Fibroblast of skin of right biceps (primary cell): ENCODE measurements at regions not wholly inside any gene's neighbourhood (a gene's known extent, or its start where the extent isn't known, plus 50 kb on each side); places are given as distances from the start of the nearest gene placed in this dataset.

ENCODE experiments used
- DNase-seq: peaks from one replicate; pipeline ENCODE4 v3.0.0-alpha.2; 2013

DNA sequence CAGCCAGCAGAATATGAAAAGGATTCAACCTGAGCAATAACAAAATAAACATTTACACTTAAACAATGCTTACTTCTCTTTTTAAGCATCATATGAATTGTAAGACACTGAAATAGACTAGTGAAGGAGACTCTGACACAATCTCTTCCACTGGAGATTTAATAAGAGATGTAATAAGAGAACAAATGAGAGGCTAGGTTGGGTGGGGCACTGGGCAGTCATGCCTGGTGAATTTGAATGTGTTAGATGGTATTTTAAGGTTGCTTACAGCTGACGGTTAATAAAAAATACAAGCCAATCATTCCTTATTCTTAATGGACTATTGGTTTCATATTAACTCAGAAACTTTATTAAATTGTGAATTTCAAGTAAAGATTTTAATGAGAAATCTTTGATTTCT lies 105.9 kb upstream of the TARS1 start:
- DNase-seq: no peak

DNA sequence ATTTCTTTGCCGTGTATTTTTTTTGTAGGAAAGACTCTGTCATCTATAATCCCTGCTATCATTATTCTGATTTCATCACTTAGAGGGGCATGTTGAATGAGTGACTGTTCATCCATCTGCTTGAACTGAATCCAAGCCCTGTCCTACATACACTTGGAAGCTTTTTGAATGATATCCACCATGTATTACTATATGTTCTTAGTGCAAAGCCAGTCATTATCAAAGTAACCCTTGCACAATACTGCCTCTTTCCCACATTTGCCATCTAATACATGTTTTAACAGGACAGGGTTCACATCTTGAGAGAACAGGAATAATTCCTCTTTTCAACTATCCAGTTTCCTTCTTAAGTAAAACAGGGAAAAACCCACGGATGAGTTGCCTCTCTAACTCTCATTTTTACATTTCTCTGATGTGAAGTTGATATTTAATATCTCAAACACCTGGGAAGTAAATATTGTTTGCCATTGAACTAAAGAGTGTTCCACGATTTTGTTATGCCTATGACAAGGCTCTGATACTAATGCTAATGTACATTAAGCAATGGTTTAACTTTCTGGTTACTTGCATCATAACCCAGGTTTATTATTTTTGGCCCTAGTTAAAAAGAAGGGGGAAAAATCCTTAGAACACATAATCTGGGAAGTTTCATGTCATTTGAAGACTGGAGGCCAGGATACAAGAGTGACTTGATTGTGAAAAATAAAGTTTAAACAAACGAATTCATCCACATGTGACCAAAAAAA lies 103.7 kb upstream of the TARS1 start:
- DNase-seq: peak; percentile 55

GRCh38 chr5:33337637-33337992 lies 103.2 kb upstream of the TARS1 start:
- no peak for DNase-seq

DNA sequence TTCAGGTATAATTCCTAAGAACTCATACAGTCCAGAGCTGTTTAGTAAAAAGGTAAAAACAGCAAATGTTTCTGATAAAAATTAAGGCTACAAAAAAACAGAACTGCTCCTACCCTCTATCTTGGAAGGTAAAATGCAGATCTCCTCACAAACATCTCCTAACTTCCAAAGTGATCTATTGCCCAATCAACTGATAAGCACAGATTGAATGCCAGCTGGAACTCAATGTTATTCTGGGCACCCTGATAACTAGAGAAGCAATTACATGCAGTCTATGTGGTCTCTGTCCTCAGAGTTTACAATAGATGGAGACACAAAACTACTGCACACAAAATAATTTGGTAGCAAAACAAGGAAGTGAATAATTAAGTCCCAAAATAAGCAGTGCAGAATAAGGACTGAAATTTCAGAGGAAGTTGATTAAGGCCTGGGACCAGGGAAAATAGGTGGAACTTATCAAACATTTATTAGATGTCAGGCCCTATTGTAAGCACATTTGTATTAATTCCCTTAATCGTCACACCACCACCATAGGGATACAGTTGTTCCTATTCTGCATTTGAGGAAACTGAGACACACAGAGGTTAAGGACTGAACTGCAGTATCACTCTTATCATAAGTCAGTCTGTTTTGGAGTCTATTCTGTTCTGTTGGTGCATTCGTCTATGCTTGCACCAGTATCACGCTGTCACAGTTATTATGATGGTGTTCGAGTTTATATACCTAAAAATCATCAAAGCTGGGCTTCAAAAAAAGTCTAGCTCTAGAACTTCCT lies 102.2 kb upstream of the TARS1 start:
- no peak for DNase-seq

DNA sequence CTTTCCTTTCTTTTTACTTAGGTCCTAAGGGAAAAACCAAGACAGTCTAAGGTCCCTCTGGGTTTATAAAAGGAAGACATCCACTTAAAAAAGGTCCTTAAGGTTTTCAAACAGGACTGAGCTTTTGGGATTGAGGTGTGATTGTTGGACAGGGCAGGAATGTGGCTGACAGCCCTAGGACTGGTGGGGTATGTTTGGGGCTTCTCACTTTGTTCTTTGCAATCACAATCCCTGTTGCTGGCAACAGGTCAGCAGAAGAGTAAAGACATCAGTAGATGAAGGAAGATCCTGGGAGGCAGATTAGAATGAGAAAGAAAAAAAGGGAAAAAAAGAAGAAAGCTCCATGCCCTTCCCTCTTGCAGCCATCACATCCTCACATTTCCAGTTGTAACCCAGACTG lies 101.4 kb upstream of the TARS1 start:
- no peak for DNase-seq

GRCh38 chr5:33340195-33340594 lies 100.6 kb upstream of the TARS1 start:
- no peak for DNase-seq

GRCh38 chr5:33341351-33341750 lies 99.4 kb upstream of the TARS1 start:
- no peak for DNase-seq

GRCh38 chr5:33343676-33344327 lies 97.0 kb upstream of the TARS1 start:
- peak; percentile 93 for DNase-seq

- DNase-seq: no peak
Observed at GRCh38 chr5:33346534-33346933, 94.2 kb upstream of the TARS1 start.

DNA sequence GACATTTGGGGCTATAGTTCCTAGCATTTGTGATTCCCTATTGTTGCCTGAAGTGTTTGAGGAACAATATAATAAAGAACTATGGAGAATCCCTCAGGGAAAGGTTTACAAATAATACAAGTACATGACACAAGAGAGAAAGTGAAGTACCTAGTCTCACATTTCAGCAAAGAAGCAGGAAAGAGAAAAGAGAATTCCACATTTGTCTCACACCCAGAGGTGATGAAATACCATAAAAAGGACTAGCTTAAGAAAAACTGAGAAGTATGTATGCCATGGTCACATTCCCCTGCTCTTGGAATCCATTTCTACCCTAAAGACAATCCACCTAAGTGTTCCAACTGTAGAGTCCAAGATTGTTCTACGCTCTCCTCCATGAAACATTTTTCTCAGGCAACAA lies 79.0 kb upstream of the TARS1 start:
- peak; percentile 41 for DNase-seq

DNA sequence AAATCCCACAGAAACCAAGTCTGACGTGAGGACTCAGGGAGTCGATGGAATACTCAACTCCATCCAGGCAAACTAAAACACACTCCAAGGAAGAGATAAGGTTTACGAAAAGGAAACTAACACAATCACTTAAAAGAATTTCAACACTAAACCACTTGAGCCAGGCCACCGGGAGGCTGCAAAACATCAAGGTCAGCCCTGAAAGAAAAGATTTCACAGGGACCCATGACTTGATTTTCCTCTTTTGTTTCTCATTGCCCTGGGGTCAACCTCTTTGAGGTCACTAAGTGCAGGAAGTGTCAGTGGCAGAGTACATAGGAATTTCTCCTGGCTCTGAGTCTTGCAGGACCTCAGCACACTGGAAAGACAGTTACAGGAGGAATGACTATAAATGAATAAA lies 77.8 kb upstream of the TARS1 start:
- DNase-seq: no peak

GRCh38 chr5:33363537-33363936 lies 77.2 kb upstream of the TARS1 start:
- no peak for DNase-seq

DNA sequence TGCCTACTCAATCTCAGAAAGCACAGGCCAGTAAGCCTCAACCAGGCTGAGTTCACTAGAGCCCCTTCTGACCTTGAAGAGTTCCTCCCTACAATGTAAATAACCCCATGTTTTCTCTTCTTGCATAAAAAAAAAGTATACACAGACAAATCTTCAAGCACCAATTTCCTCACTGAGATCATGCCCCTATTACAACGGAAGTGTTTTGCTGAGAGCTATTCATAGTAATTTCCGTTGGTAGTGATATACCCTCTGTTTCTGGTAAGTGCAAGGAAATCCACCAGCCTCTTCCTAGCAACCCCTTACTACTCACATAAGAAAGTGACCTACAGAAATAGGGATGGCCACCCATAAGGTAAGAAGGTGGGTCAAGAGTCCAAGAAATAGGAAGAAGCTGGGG lies 76.4 kb upstream of the TARS1 start:
- DNase-seq: no peak

DNA sequence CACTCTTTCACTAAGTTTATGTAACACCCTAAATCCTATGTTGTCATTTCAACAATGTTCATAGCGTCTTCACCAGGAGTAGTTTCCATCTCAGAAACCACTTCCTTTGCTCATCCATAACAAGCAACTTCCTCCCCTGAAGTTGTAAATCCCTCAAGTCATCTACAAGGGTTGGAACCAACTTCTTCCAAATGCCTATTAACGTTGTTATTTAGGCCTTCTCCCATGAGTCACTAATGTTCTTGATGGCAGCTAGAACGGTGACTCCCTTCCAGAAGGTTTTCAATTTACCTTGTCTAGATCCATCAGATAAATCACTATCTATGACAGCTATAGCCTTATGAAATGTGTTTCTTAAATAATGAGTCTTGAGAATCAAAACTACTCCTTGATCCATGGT lies 73.3 kb upstream of the TARS1 start:
- peak; percentile 33 for DNase-seq

DNA sequence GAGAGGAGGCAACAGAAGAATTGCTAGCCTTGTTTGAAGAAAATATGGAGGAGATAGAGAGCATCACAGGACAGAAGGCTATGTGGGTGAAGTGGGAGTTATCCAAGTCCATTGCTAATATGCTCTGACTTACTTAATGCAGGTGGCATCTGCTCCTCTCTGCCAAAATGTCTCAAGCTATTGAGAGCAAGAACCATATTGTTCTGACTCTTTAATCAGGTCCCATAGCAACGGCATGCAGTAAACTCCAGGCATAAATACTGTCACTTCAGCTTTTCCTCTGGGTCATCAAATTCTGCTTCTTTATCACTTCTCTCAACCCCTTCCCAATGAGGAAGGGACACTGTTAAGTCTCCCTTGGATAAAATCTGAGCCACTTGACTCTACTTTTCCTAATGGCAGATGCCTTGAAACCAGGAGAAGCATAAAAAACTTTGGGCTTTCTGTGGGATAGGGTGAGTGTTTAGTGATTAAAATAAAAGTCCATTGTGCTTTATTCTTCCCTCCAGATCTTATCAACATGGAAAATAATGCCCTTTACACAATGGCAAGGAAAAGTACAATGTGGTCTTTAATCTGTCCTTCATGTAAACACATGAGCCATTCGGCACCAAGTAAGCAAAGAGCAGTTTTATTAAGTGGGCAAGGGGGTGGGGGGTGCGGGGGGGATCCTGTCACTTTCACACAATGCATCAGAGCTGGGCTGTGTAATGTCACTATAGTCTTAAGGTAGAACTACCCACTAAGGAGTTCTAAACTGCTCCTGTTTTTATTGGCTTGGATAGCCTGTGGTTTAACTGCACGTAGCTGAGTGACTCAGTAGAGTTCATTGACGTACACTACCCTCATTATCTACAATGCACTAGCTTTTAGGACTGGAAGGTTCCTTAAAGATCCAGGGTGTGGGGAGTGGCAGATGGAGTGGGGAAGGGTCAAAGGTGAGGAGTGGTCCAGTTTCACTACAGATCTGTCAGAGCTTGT lies 71.0 kb upstream of the TARS1 start:
- peak; percentile 90 for DNase-seq

DNA sequence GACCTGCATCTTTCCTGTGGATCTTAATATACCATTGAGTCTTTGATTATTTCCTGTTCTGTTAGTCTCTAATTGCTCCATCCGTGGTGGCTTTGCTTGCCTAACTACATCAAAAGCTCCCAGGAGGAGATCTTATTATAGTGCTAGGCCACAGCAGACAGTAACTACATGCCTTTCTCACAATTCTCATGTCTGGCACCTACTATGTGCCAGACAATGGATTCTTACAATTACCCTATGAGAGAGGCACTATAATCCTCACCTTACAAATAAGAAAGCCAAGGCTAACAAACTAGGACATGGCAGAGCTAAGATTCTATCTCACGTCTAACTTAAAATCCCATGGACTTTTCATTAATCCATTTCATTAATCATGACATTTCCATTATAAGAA lies 70.3 kb upstream of the TARS1 start:
- no peak for DNase-seq

DNA sequence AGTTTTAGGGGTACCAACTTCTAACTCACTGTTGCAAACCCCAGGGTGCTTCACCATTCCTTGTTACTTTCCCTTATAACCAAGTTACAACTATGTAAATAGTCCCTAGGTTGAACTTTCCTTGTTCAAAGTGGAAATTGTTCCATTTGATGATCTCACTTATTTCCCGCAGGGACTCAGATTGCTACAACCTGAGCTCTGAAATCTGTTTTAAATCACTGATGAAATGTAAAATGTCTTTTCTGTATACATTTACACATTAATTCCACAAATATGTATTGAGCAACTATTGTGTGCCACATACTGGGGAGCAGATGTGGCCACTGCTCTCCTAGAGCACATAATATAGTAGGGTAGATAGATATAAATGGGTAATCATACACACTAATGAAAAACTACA lies 69.1 kb upstream of the TARS1 start:
- DNase-seq: peak; percentile 89

DNA sequence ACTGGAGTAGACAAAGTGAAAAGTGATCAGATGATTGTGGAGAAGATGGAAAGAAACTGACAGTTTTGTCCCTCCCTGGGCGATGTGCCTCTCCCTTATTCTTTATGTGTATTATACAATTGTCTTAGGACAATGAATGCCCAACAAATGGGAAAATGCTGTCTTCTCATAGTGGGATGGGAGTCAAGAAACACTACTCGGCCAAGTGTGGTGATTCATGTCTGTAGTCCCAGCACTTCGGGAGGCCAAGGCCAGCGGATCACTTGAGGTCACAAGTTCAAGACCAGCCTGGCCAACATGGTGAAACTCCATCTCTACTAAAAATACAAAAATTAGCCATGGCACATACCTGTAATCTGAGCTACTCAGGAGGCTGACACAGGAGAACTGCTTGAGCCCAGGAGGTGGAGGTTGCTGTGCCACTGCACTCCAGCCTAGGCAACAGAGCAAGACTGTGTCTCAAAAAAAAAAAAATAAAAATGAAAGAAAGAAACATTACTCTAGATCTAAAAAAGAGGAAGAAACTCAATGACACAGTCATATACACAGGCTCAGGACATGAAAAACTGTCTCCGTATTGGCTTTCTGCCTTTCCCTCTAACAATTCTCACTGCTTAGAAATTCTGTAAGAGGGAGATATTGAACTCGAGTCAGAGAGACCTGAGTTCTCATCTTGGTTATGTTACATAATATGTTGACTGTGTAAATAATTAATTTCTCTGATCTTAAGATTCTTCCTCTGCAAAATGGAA lies 67.9 kb upstream of the TARS1 start:
- no peak for DNase-seq

DNA sequence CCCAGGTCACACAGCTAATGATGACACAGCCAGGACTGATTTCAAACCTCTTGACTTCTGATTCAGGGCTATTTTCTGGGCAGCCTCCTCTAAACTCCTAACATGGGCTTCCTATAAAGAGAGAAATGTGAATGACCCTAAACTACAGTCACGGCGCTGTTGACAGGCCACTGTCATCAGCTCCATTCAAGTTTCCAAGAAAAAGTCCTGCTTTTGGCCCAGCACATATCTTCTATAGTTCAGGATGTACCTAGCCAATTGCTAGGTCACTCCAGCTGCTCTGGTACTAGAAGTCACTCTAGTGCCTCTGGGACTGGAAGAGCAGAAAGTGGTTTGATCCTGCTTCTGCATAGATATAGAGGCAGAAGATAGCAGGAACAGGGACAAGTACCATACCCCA lies 64.9 kb upstream of the TARS1 start:
- DNase-seq: no peak

GRCh38 chr5:33379757-33380156 lies 61.0 kb upstream of the TARS1 start:
- peak; percentile 51 for DNase-seq

GRCh38 chr5:33381243-33381642 lies 59.5 kb upstream of the TARS1 start:
- no peak for DNase-seq
